Fibroblast of lung (primary cell): ENCODE measurements at regions not wholly inside any gene's neighbourhood (a gene's known extent, or its start where the extent isn't known, plus 50 kb on each side); places are given as distances from the start of the nearest gene placed in this dataset.

Experiments
- DNase-seq, 2 donors: peaks; one replicate each; pipeline versions ENCODE4 v3.0.0 to v3.0.0-alpha.2; 2010; ENCODE audit warnings: low read depth in 2 of 2
- H2AFZ ChIP-seq: 2 replicates; pipeline ENCODE4 v1.5.1; 2012; ENCODE audit warnings: low read length, control low read depth, inconsistent platforms
- H3K27ac ChIP-seq: 2 replicates; pipeline ENCODE4 v1.5.1; 2011; ENCODE audit warnings: low read length, control low read depth; ENCODE audit not compliant: insufficient read depth
- H3K27me3 ChIP-seq: 2 replicates; pipeline ENCODE4 v1.5.1; 2011; ENCODE audit warnings: mild to moderate bottlenecking, low read length; ENCODE audit not compliant: control insufficient read depth, insufficient read depth
- H3K36me3 ChIP-seq: 2 replicates; pipeline ENCODE4 v1.5.1; 2011; ENCODE audit warnings: low read length; ENCODE audit not compliant: control insufficient read depth, insufficient read depth
- H3K4me1 ChIP-seq: 2 replicates; pipeline ENCODE4 v1.5.1; 2011; ENCODE audit warnings: low read length; ENCODE audit not compliant: control insufficient read depth, insufficient read depth; ENCODE audit errors: extremely low read depth
- H3K4me2 ChIP-seq: 2 replicates; pipeline ENCODE4 v1.5.1; 2011; ENCODE audit warnings: low read length, control low read depth; ENCODE audit not compliant: insufficient read depth; ENCODE audit errors: extremely low read depth
- H3K4me3 ChIP-seq, 4 experiments: fragments of 200-600 bp in 1 of 4; sonication (generic) in 1 of 4; replicated peaks in 1 of 4; 2 replicates each; pipeline ENCODE4 v1.5.1; 2011 to 2016; ENCODE audit warnings: low read length in 4 of 4, low read depth in 3 of 4, mild to moderate bottlenecking in 3 of 4, control low read depth in 2 of 4, inconsistent platforms in 1 of 4, mixed read lengths in 1 of 4; ENCODE audit not compliant: insufficient read depth in 1 of 4; ENCODE audit errors: control extremely low read depth in 1 of 4
- H3K79me2 ChIP-seq: 2 replicates; pipeline ENCODE4 v1.5.1; 2012; ENCODE audit warnings: mild to moderate bottlenecking, low read length, inconsistent platforms; ENCODE audit not compliant: control insufficient read depth, insufficient read depth
- H3K9ac ChIP-seq: 2 replicates; pipeline ENCODE4 v1.5.1; 2011; ENCODE audit warnings: mild to moderate bottlenecking, low read length, control low read depth; ENCODE audit not compliant: insufficient read depth
- H3K9me3 ChIP-seq: 2 replicates; pipeline ENCODE4 v1.5.1; 2012; ENCODE audit warnings: low read depth, low read length; ENCODE audit not compliant: control insufficient read depth, insufficient read depth
- H4K20me1 ChIP-seq: 2 replicates; pipeline ENCODE4 v1.5.1; 2011; ENCODE audit warnings: low read length; ENCODE audit not compliant: control insufficient read depth, insufficient read depth; ENCODE audit errors: extremely low read depth
- CTCF ChIP-seq, 2 donors: IDR thresholded peaks in 1 of 2; conservative IDR thresholded peaks in 1 of 2; 1 replicate in 1 of 2; 2 replicates in 1 of 2; pipeline ENCODE4 v1.5.1; 2011 to 2012; ENCODE audit warnings: low read length in 2 of 2, control low read depth in 1 of 2, inconsistent platforms in 1 of 2, low read depth in 1 of 2, mild to moderate bottlenecking in 1 of 2
- EZH2 ChIP-seq: IDR thresholded peaks from 2 replicates; pipeline ENCODE4 v1.5.1; 2012; ENCODE audit warnings: low read length, control low read depth, mild to moderate bottlenecking; ENCODE audit errors: missing control alignments

- Histone ChIP-seq H3K4me2 (no peak overlapping the region), H3K9me3 (no peaks in the 10 kb centered on the region), H3K36me3 (no peaks in the 10 kb centered on the region), H3K4me1 (no peaks in the 10 kb centered on the region), H3K27me3 (peaks cover 10% of the 10 kb centered on the region), H4K20me1 (no peaks in the 10 kb centered on the region), H3K9ac (no peak overlapping the region), H3K4me3 (no peak overlapping the region), H3K27ac (no peak overlapping the region), H3K79me2 (no peaks in the 10 kb centered on the region), H2AFZ (no peak overlapping the region)
- no peak for DNase-seq
- TF ChIP-seq CTCF (conservative IDR thresholded peaks at IDR 0.05 in 1 of 2, IDR thresholded peaks at IDR 0.05 in 1 of 2; ENCODE audit: low read depth in 1 of 2, low read length in 2 of 2) = no peak
- no peak for TF ChIP-seq EZH2
These were observed 298.8 kb downstream of the SRBD1 start for GRCh38 chr2:45312275-45312674.

DNA sequence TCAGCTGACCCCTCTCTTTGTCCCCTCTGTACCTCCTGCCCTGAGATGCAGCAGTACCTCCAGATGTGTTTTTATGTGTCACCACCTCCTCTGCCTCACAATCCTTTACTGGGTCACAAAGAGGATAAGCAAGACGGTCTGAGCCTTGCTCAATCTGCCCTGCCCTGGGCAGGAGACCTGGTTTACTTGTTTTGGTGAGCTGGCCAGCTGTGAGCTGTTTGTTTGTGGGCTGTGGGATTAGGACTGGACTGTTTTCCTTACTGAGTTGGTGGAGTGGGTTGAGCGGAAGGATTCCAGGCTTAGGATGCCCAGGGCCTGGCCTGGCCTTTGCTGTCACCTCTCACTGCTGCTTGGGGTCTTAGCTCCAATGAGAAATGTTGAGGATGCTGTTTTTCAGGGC, 299.5 kb downstream of the SRBD1 start:
- Histone ChIP-seq H3K27ac (no peak overlapping the region), H3K4me2 (no peak overlapping the region), H2AFZ (no peak overlapping the region), H3K4me3 (no peak overlapping the region), H3K27me3 (peaks cover 10% of the 10 kb centered on the region), H3K36me3 (no peaks in the 10 kb centered on the region), H3K4me1 (no peaks in the 10 kb centered on the region), H3K9me3 (no peaks in the 10 kb centered on the region), H3K9ac (no peak overlapping the region), H4K20me1 (no peaks in the 10 kb centered on the region), H3K79me2 (no peaks in the 10 kb centered on the region)
- TF ChIP-seq EZH2 (no peak), CTCF (conservative IDR thresholded peaks at IDR 0.05 in 1 of 2, IDR thresholded peaks at IDR 0.05 in 1 of 2; ENCODE audit: low read depth in 1 of 2, low read length in 2 of 2) (no peak)
- DNase-seq = no peak

- DNase-seq = no peak
- Histone ChIP-seq H3K4me1 (no peaks in the 10 kb centered on the region), H3K27me3 (peaks cover 20% of the 10 kb centered on the region), H3K9me3 (no peaks in the 10 kb centered on the region), H3K79me2 (no peaks in the 10 kb centered on the region), H3K4me2 (no peak overlapping the region), H3K27ac (no peak overlapping the region), H3K36me3 (no peaks in the 10 kb centered on the region), H2AFZ (no peak overlapping the region), H4K20me1 (no peaks in the 10 kb centered on the region), H3K9ac (no peak overlapping the region), H3K4me3 (no peak overlapping the region)
- TF ChIP-seq EZH2 (no peak), CTCF (conservative IDR thresholded peaks at IDR 0.05 in 1 of 2, IDR thresholded peaks at IDR 0.05 in 1 of 2; ENCODE audit: low read depth in 1 of 2, low read length in 2 of 2) (no peak)
These were observed 297.9 kb upstream of the SIX2 start for GRCh38 chr2:45307147-45307546.
